ENCODE measurements at regions not wholly inside any gene's neighbourhood (a gene's known extent, or its start where the extent isn't known, plus 50 kb on each side); places are given as distances from the start of the nearest gene placed in this dataset.
"Not testable (repeated sequence)": the region's sequence is repeated elsewhere in the genome, so short reads cannot be mapped to it uniquely, and the experiment has no call there.

GRCh38 chr6:122145246-122145645, 254.2 kb upstream of the HSF2 start:
- no peak for DNase-seq

- no peak for DNase-seq
These were observed 253.7 kb upstream of the HSF2 start for GRCh38 chr6:122145741-122146240.

DNA sequence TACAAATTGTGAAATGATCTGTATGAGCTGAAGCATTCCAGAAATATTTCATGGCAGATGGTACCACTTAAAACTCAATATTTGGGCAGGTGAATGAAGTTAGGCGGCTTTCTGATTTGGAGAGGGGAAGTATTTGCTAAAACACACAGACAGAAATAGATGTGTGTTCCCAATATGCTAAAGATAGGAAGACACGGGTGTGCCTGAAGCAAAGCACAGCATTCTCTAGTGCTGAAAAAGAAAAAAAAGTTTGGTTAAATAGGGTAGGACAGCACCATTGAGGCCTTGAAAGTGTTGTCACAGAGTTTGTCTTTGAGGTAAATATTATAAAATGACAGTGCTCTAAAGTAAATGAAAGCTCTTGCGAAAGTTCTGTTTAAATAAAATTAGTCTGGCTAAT, 252.2 kb upstream of the HSF2 start:
- no peak for DNase-seq

DNA sequence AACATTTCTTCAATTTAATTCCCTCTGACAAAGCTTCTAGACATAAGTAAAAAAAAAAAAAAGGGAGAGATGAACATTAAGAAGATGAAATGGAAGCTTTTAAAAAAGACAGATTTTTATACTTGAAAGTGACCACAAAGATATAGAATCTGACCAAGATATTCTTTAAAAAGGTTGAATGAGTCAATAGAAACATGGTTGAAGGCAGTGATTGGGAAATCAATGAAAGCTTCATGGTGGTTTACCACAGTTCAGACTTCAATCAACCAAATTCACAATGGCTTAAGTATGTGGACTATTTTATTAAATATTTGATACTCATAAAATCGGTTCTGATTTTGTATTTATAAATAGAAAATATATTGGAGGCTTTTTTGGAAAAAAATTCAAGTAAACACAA, 248.4 kb upstream of the HSF2 start:
- no peak for DNase-seq

- DNase-seq = no peak
These were observed 247.7 kb upstream of the HSF2 start for GRCh38 chr6:122151763-122152162.

- no peak for DNase-seq
These were observed 245.9 kb upstream of the HSF2 start for GRCh38 chr6:122153557-122153956.

DNA sequence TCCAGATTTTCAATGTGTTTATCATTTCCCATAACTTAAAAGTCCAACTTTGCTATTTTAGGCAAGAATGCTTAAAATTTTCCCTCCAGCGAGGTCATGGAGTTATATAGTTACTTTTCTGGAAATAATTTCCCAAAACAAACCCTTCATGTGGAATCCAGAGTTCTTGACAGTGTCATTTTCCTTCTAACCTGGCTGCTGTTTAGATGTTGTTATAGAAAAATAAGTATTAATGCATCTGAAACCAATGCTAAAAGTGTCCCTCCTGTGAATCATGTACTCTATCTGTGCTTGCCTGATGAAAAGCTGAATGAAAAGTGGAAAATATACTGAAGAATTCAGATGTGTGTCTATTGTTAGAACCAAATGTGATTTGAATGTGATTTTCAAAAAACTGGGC, 245.3 kb upstream of the HSF2 start:
- DNase-seq = no peak

DNA sequence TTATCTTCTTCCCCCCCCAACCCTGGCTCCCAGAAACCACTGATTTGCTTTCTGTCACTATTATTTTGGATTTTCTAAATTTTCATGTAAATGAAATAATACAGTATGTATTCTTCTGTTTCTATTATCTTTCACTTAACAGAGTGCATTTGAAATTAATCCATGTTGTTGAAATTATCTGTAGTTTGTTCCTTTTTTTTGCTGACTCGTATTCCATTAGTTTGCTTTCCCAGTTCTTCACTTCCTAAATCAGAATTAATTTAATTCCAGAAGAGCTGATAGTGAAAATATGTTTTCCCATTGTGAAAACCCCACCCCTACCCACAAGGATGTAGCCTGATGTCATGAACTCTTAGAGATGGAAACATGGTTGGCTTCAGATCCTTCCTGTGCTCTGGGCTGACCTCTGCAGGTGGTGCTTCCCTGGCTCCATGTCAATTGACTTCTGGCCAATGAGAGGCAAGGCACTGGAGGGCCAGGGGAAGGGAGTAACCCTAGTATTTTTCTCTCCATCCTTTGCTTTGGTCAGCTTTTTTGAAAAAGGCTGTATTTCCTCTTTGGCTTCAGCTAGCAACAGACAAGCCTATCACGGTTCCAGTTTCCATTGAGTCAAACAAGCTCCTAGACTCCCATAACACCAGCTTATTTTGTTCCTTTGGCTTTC, 244.4 kb upstream of the HSF2 start:
- no peak for DNase-seq

DNA sequence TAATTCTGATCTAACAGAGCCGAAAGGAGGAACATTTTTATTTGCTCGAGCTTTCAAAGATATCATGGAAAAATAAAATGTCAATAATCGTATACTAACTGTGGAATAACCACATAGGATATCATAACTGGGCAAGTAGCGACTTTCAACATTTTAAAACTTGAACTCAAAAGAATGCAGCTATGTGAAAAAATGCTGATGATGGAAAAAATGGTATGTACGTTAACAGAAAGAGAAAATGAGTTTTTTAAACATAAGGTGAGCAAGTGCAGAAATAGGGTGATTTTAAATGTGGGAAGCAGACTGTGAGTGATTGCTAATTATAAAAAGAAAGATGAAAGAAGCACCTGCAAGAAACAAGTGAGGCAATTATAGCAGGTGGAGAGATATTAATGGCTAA, 238.3 kb upstream of the HSF2 start:
- no peak for DNase-seq

DNA sequence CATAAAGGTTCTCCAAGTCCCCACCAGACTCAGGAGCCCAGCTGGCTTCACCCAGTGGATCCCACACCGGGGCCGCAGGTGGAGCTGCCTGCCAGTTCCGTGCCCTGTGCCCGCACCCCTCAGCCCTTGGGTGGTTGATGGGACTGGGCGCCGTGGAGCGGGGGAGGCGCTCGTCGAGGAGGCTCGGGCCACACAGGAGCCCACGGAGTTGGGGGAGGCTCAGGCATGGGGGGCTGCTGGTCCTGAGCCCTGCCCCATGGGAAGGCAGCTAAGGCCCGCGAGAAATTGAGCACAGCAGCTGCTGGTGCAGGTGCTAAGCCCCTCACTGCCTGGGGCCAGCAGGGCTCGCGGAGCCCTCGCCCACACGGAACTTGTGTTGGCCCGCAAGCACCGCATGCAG, 234.4 kb upstream of the HSF2 start:
- DNase-seq = no peak

DNA sequence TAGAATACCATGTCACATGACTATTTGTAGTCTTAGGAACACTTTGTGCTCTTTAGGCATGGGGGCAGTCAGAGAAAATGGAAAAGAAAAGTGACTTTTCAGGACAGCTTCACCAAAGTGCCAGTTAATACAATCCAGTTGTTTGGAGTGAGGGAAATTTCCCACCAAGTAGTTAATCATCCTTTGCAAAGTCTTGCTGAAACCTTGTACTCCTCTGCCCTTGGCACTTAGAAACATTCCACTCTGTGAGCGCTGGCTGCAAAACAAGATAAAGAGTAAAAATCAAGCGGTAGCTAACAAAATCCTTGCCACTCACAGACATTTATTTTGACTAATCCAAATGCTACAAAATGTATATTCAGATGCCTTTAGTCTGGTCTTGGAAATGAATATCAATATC, 229.2 kb upstream of the HSF2 start:
- DNase-seq = no peak

- no peak for DNase-seq
These were observed 220.5 kb upstream of the HSF2 start for GRCh38 chr6:122178988-122179387.

DNA sequence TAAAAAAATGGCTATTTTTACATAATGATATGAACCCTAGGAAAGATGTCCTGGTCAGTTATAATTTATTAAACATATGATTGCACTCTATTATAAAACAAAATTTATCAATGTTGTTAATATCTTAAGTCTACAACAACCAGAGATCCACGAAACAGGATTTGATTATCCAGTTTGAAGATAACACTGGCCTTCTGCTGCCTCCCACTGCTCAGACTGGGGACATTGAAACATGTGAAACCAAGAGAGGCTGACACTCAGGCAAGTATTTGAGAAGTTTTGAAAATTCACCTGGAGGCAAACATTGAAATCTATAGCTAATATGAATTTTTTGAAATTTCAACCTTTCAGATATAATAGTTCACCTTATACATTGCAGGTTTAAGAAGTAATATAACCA, 219.3 kb upstream of the HSF2 start:
- no peak for DNase-seq

GRCh38 chr6:122182061-122182460, 217.4 kb upstream of the HSF2 start:
- DNase-seq = no peak

DNA sequence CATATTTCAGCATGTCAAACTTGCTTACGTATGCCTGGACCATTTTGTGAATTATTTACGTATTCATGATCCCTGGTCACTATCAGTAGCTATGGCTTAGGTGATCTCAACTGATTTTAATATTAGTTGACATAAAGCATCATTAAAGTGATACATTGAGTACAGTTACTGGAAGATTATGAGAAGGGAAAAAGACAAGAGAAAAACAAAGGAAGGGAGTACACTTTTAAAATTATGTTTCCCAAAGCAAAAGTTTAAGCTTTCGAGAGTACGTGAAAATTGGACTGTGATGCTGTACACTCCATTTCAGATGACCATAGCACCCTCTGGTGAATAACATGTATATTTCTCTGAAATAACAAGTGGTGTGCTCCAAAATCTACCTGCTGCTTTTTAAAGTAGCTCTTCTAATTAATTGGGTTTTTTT, 215.0 kb upstream of the HSF2 start:
- DNase-seq = no peak

GRCh38 chr6:122185458-122185857, 214.0 kb upstream of the HSF2 start:
- DNase-seq = not testable (repeated sequence)

DNA sequence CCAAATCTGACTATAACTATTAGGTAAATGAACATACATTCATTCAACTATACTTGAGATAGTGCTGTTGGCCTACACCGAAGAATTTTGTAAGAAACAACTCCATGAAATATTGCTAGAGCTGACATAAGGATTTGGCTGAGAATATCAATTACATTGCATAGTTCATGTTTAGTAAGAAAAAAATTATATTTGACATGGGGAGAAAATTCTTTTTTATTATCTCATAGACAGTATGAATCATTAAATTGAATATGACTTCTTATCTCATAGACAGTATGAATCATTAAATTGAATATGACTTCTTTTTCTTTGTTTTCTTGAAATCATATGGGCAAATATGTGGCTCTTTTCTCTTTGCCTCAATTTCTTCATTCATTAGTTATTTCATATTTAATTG, 212.3 kb upstream of the HSF2 start:
- DNase-seq = no peak

DNA sequence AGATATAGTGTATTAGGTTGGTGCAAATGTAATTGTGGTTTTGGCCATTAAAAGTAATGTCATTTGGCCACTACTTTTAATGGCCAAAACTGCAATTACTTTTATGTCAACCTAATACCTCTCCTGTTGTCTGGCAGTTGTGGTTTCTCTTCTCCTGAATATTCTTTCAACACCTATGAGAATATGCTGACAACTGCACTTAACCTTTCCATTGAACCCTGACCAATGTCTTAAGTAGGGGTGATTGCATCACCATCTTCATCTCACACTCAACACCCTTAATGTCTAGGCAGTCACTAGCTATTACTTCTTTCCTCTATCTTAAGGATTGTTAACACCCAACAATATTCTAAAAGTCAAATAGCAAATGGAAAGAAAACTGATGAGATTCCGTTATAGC, 200.5 kb upstream of the HSF2 start:
- DNase-seq = no peak

GRCh38 chr6:122200440-122200839, 199.0 kb upstream of the HSF2 start:
- no peak for DNase-seq

GRCh38 chr6:122202576-122203137, 196.8 kb upstream of the HSF2 start:
- no peak for DNase-seq

- no peak for DNase-seq
These were observed 192.4 kb upstream of the HSF2 start for GRCh38 chr6:122207061-122207460.

DNA sequence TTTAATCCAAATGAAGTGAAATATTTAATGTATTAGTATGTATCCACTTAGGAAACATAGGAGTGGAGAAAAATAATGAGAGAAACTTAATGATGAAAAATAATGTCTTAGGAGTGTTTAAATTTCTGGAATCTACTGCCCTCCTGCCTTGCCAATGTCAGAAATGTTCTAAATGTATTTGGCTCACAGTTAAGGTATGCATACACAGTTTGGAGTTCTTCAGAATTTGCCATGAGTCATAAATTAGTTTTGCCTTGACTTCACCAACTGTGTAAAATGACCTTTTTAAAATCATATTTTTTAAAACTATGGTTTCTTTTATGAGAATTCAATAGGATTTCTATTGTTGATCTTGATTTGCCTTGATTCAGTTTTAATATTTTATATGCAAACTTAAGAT, 191.7 kb upstream of the HSF2 start:
- DNase-seq = no peak

- no peak for DNase-seq
These were observed 184.7 kb upstream of the HSF2 start for GRCh38 chr6:122214605-122215318.

DNA sequence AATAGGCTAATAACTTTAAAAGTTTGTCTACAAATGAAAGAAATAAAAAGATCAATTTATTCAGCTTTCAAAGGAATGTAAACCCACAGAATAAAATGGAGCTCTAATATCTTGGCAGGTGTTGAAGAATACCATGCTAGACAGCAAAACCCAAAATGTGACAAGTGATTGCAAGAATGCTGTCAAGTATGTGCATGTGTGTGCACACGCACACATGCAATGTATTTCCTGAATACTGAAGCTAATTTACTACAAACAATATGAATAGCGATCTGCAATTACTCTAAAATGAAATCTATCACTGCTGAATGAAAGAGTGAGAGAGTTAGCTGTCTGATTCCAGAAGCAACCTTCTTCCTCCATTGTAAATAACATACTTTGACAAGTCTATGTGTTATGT, 179.2 kb upstream of the HSF2 start:
- DNase-seq = no peak

Measured in hematopoietic multipotent progenitor cell treated with erythropoietin and hydrocortisone succinate and interleukin-3 and kit ligand, for 8 days (in vitro differentiated cells).